Hindlimb muscle (tissue), 1 donor: ENCODE measurements at regions not wholly inside any gene's neighbourhood (a gene's known extent, or its start where the extent isn't known, plus 50 kb on each side); places are given as distances from the start of the nearest gene placed in this dataset.
"Not testable (repeated sequence)": the region's sequence is repeated elsewhere in the genome, so short reads cannot be mapped to it uniquely, and the experiment has no call there.

ENCODE experiments used
- DNase-seq: peaks from one replicate; pipeline ENCODE4 v3.0.0-alpha.2; 2013

GRCh38 chr2:20499387-20499786, 52.5 kb downstream of the RHOB start:
- no peak for DNase-seq

GRCh38 chr2:20501974-20502373, 55.1 kb downstream of the RHOB start:
- DNase-seq = no peak

GRCh38 chr2:20502496-20502895, 55.6 kb downstream of the RHOB start:
- DNase-seq = not testable (repeated sequence)

- no peak for DNase-seq
Observed at GRCh38 chr2:20504174-20504573, 57.3 kb downstream of the RHOB start.

- no peak for DNase-seq
Observed at GRCh38 chr2:20506201-20506685, 59.4 kb downstream of the RHOB start.

GRCh38 chr2:20507166-20507692, 60.4 kb downstream of the RHOB start:
- no peak for DNase-seq

- no peak for DNase-seq
Observed at GRCh38 chr2:20507711-20508110, 60.8 kb downstream of the RHOB start.

GRCh38 chr2:20509301-20509769, 62.5 kb downstream of the RHOB start:
- DNase-seq = no peak

- no peak for DNase-seq
Observed at GRCh38 chr2:20509770-20510490, 63.1 kb downstream of the RHOB start.

GRCh38 chr2:20511130-20511529, 64.3 kb downstream of the RHOB start:
- no peak for DNase-seq

GRCh38 chr2:20512061-20512605, 65.3 kb downstream of the RHOB start:
- DNase-seq = no peak

- no peak for DNase-seq
Observed at GRCh38 chr2:20513946-20514345, 67.1 kb downstream of the RHOB start.

GRCh38 chr2:20514596-20515269, 67.9 kb downstream of the RHOB start:
- no peak for DNase-seq

GRCh38 chr2:20515290-20516220, 68.7 kb downstream of the RHOB start:
- no peak for DNase-seq

GRCh38 chr2:20516291-20516645, 69.4 kb downstream of the RHOB start:
- DNase-seq = no peak

- DNase-seq = no peak
Observed at GRCh38 chr2:20516646-20517341, 69.9 kb downstream of the RHOB start.

- no peak for DNase-seq
Observed at GRCh38 chr2:20519309-20519708, 72.4 kb downstream of the RHOB start.

GRCh38 chr2:20520128-20520527, 73.3 kb downstream of the RHOB start:
- DNase-seq = no peak

GRCh38 chr2:20521193-20521592, 74.3 kb downstream of the RHOB start:
- DNase-seq = no peak

- DNase-seq = no peak
Observed at GRCh38 chr2:20521682-20522189, 74.9 kb downstream of the RHOB start.

- DNase-seq = no peak
Observed at GRCh38 chr2:20523073-20523798, 76.4 kb downstream of the RHOB start.
